ENCODE measurements at regions not wholly inside any gene's neighbourhood (a gene's known extent, or its start where the extent isn't known, plus 50 kb on each side); places are given as distances from the start of the nearest gene placed in this dataset.

DNA sequence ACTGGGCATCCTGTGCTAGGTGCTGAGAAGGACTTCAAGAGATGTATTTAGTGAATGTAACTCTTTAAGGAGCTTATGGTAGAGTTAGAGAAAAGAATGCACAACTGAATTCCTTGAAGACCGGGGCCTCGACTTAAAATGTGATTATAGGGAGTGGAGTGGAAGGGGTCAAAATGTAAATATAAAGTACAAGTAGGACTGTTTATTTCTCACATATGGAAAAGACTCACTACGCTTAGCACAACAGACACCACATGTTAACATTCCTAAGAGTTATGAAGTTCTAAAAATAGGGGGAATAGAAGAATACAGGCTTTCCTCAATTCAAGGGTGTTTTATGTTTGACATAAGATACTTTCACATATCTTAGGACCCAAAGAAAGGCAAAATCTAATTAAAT, 117.8 kb upstream of the OSMR start:
- dilution Hi-C loops (cut with MboI; ENCODE audit: extremely low pct_ligation_motif_present, low sequenced_read_pairs) (no loop called here), intact Hi-C loops (cut with micrococcal nuclease) (loop anchor here (5.0 kb wide), 1 partner anchor 54 kb away; no protein-coding TSS in a partner anchor)
- no peaks in the 10 kb centered on the region for H3K9me3 ChIP-seq (replicated peaks; ENCODE audit: control insufficient read depth, insufficient read depth, low read length)
- H3K4me2 ChIP-seq (ENCODE audit: insufficient read depth, low read length): no peak overlapping the region
- no peak overlapping the region for H3K9ac ChIP-seq (replicated peaks; ENCODE audit: extremely low read depth, insufficient read depth, low read length)
- no peaks in the 10 kb centered on the region for H4K20me1 ChIP-seq (replicated peaks; ENCODE audit: control insufficient read depth, extremely low read depth, insufficient read depth, low read length)
- no TSS peak for BruUV-seq (replicated peaks)
- TF ChIP-seq, protein P1, sequence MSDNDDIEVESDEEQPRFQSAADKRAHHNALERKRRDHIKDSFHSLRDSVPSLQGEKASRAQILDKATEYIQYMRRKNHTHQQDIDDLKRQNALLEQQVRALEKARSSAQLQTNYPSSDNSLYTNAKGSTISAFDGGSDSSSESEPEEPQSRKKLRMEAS (IDR thresholded peaks at IDR 0.05; ENCODE audit: insufficient read depth, insufficient read length): no peak
- TF ChIP-seq MYC (IDR thresholded peaks at IDR 0.05; ENCODE audit: low read depth, low read length): no peak
- TF ChIP-seq JUN (IDR thresholded peaks at IDR 0.05; ENCODE audit: borderline replicate concordance, insufficient read depth, insufficient read length, low read depth): no peak
- TF ChIP-seq EZH2 (IDR thresholded peaks at IDR 0.05; ENCODE audit: borderline replicate concordance, low read depth, low read length, severe bottlenecking): no peak
- no peak for TF ChIP-seq GATA2 (IDR thresholded peaks at IDR 0.05; ENCODE audit: insufficient read depth, insufficient read length, low read depth, low read length)
- no peak for TF ChIP-seq FOS (IDR thresholded peaks at IDR 0.05; ENCODE audit: borderline replicate concordance, insufficient read depth, low read length)
- no peak for TF ChIP-seq POLR2A (IDR thresholded peaks at IDR 0.05; ENCODE audit: low read depth, low read length)
- TF ChIP-seq POLR2AphosphoS5 (IDR thresholded peaks at IDR 0.05; ENCODE audit: insufficient read depth, low read depth, low read length): no peak
- TF ChIP-seq, protein P2, sequence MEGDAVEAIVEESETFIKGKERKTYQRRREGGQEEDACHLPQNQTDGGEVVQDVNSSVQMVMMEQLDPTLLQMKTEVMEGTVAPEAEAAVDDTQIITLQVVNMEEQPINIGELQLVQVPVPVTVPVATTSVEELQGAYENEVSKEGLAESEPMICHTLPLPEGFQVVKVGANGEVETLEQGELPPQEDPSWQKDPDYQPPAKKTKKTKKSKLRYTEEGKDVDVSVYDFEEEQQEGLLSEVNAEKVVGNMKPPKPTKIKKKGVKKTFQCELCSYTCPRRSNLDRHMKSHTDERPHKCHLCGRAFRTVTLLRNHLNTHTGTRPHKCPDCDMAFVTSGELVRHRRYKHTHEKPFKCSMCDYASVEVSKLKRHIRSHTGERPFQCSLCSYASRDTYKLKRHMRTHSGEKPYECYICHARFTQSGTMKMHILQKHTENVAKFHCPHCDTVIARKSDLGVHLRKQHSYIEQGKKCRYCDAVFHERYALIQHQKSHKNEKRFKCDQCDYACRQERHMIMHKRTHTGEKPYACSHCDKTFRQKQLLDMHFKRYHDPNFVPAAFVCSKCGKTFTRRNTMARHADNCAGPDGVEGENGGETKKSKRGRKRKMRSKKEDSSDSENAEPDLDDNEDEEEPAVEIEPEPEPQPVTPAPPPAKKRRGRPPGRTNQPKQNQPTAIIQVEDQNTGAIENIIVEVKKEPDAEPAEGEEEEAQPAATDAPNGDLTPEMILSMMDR (IDR thresholded peaks at IDR 0.05; ENCODE audit: extremely low read depth in 1 of 2, insufficient read depth in 1 of 2, low read depth in 1 of 2, low read length in 2 of 2): no peak
- H3K9me1 ChIP-seq (replicated peaks; ENCODE audit: control insufficient read depth, extremely low read depth, insufficient read depth, low read length): no peaks in the 10 kb centered on the region
- FAIRE-seq: no peak
- H3K27ac ChIP-seq (ENCODE audit: insufficient read depth, low read depth, low read length): no peak overlapping the region
- H2AFZ ChIP-seq (ENCODE audit: low read depth, low read length): no peak overlapping the region
- DNase-seq (ENCODE audit: low read depth, low spot score): no peak
- H3K4me3 ChIP-seq (replicated peaks in 1 of 3; ENCODE audit: insufficient read depth in 1 of 3, low read depth in 1 of 3, low read length in 3 of 3): no peak overlapping the region
- ChIA-PET POLR2A (no interaction called here), CTCF (no interaction called here)
- no peaks in the 10 kb centered on the region for H3K79me2 ChIP-seq (ENCODE audit: control insufficient read depth, insufficient read depth, low read length)
- no peaks in the 10 kb centered on the region for H3K4me1 ChIP-seq (ENCODE audit: control insufficient read depth, extremely low read depth, insufficient read depth, low read length)
- no peaks in the 10 kb centered on the region for H3K36me3 ChIP-seq (ENCODE audit: control insufficient read depth in 2 of 2, extremely low read depth in 1 of 2, insufficient read depth in 2 of 2, low read length in 2 of 2)
- peaks cover 0 to 3% of the 10 kb centered on the region in 2 experiments for H3K27me3 ChIP-seq (ENCODE audit: control insufficient read depth in 2 of 2, insufficient read depth in 2 of 2, low read length in 2 of 2)
